GM18517 (cell line): ENCODE measurements at regions not wholly inside any gene's neighbourhood (a gene's known extent, or its start where the extent isn't known, plus 50 kb on each side); places are given as distances from the start of the nearest gene placed in this dataset.

Experiments used
- ATAC-seq: cut with Tn5 transposase; IDR thresholded peaks from one replicate; pipeline ENCODE4 v1.9.1; 2021; ENCODE audit warnings: mild to moderate bottlenecking, moderate library complexity; ENCODE audit not compliant: unreplicated experiment

GRCh38 chr4:182973511-182973911, 56.3 kb upstream of the DCTD start:
- ATAC-seq: no peak

- ATAC-seq: no peak
These were observed 54.5 kb upstream of the DCTD start for GRCh38 chr4:182971702-182972101.

DNA sequence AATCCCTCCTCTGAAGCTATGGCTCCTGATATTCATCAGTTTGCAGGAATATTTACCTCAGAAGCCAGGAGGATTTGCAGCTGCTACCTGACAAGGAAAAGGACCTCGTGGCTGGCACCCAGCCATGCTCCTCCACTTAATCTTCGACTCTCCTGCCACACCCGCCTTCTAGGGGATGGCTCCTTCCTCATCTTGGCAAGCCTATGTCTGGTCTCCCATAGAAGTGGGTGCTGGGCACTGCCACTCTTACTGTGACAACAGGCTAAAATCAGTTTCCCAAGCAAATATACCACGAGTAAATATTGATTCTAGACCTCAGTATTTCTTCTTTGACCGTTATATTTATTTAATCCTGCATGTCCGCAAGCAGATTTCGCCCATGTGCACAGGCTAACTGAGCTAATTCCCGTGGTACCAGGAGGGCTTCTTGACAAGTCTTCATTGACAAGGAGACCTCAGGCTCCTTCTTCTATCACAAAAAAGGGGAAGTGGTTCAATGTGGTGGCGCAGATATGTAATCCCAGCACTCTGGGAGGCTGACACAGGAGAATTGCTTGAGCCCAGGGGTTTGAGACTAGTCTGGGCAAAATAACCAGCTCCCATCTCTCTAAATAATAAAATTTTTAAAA, 52.6 kb upstream of the DCTD start:
- ATAC-seq: peak; percentile 56

DNA sequence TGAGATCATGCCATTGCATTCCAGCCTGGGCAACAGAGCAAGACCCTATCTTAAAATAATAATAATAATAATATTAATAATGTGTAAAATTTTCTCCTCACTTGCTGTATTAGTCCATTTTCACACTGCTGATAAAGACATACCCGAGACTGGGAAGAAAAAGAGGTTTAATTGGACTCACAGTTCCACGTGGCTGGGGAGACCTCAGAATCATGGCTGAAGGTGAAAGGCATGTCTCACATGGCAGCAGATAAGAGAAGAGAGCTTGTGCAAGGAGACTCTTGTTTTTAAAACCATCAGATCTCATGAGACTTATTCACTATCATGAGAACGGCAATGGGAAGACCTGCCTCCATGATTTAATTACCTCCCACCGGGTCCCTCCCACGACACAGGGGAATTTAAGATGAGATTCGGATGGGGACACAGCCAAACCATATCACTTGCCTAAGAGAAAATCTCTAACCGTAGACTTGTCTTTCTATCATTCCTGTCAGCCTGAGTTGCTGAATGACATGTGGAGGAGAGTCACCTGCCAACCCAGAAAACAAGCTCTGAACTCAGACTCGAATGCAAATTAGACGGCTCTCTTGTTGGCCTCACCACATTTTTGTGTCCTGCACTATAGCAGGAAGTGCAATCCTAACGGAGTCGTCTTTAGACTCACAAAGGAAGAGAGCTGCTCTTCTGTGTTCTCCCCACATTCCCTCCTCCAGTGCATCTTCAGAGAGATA, 51.9 kb upstream of the DCTD start:
- peak; percentile 63 for ATAC-seq

GRCh38 chr4:182967403-182967802, 50.2 kb upstream of the DCTD start:
- no peak for ATAC-seq
